Endothelial cell of umbilical vein (primary cell): ENCODE measurements at regions not wholly inside any gene's neighbourhood (a gene's known extent, or its start where the extent isn't known, plus 50 kb on each side); places are given as distances from the start of the nearest gene placed in this dataset.

ENCODE experiments used
- BruUV-seq: library from RNA; stranded (reverse); fragments of 400-500 nt; replicated peaks from 2 replicates; lab custom pipeline; 2021; lab: Mats Ljungman, UMichigan
- CTCF ChIA-PET: fragments of 300-600, 350-600 bp; sonication (Branson Sonifier 250); formaldehyde crosslinking; loops from one replicate; lab custom pipeline; 2021; ENCODE audit warnings: antibody characterized with exemption, inconsistent platforms; lab: Charles Lee
- POLR2A ChIA-PET: fragments of 300-600, 350-600 bp; sonication (Branson Sonifier 250); formaldehyde crosslinking; loops from one replicate; lab custom pipeline; 2021; ENCODE audit warnings: antibody characterized with exemption, inconsistent platforms; lab: Charles Lee
- DNase-seq: peaks from one replicate; pipeline ENCODE4 v3.0.0-alpha.2; 2011; ENCODE audit warnings: low read depth, low spot score
- FAIRE-seq: peaks from 2 replicates; lab custom pipeline; 2011; peaks lifted over from hg19 to GRCh38; lab: Jason Lieb, UNC
- H2AFZ ChIP-seq: 2 replicates; pipeline ENCODE4 v1.6.0; 2012; ENCODE audit warnings: low read depth, low read length, control low read depth, inconsistent platforms
- H3K27ac ChIP-seq: 2 replicates; pipeline ENCODE4 v1.5.1; 2011; ENCODE audit warnings: low read depth, mild to moderate bottlenecking, control low read depth, low read length, moderate library complexity; ENCODE audit not compliant: insufficient read depth
- H3K27me3 ChIP-seq, 2 experiments: 2 replicates each; pipeline versions ENCODE4 v1.6.0 to v1.6.1; 2011; ENCODE audit warnings: low read length in 2 of 2, mixed read lengths in 1 of 2; ENCODE audit not compliant: control insufficient read depth in 2 of 2, insufficient read depth in 2 of 2
- H3K36me3 ChIP-seq, 2 experiments: 2 replicates in 1 of 2; 3 replicates in 1 of 2; pipeline ENCODE4 v1.5.1; 2011; ENCODE audit warnings: low read length in 2 of 2, mild to moderate bottlenecking in 1 of 2, moderate library complexity in 1 of 2; ENCODE audit not compliant: control insufficient read depth in 2 of 2, insufficient read depth in 2 of 2; ENCODE audit errors: extremely low read depth in 1 of 2
- H3K4me1 ChIP-seq: 3 replicates; pipeline ENCODE4 v1.5.1; 2011; ENCODE audit warnings: mild to moderate bottlenecking, low read length; ENCODE audit not compliant: control insufficient read depth, insufficient read depth; ENCODE audit errors: extremely low read depth
- H3K4me2 ChIP-seq: 2 replicates; pipeline ENCODE4 v1.6.1; 2011; ENCODE audit warnings: low read length, control low read depth, mixed read lengths; ENCODE audit not compliant: insufficient read depth
- H3K4me3 ChIP-seq, 3 experiments: fragments of 200-600 bp in 1 of 3; sonication (generic), shearing (Covaris generic) in 1 of 3; replicated peaks in 1 of 3; 2 replicates each; pipeline ENCODE4 v1.5.1; 2011 to 2016; ENCODE audit warnings: control low read depth in 3 of 3, low read length in 3 of 3, mild to moderate bottlenecking in 2 of 3, inconsistent platforms in 1 of 3, low read depth in 1 of 3, moderate library complexity in 1 of 3; ENCODE audit not compliant: insufficient read depth in 1 of 3
- H3K79me2 ChIP-seq: 2 replicates; pipeline ENCODE4 v1.6.0; 2012; ENCODE audit warnings: low read length, inconsistent platforms; ENCODE audit not compliant: control insufficient read depth, insufficient read depth
- H3K9ac ChIP-seq: replicated peaks from 2 replicates; pipeline ENCODE3; 2011; ENCODE audit warnings: low read length, control low read depth; ENCODE audit not compliant: insufficient read depth; ENCODE audit errors: extremely low read depth
- H3K9me1 ChIP-seq: replicated peaks from 3 replicates; pipeline ENCODE4 v1.6.0; 2011; ENCODE audit warnings: mild to moderate bottlenecking, low read length; ENCODE audit not compliant: control insufficient read depth, insufficient read depth; ENCODE audit errors: extremely low read depth
- H3K9me3 ChIP-seq: replicated peaks from 2 replicates; pipeline ENCODE4 v1.5.1; 2012; ENCODE audit warnings: low read length, inconsistent platforms; ENCODE audit not compliant: control insufficient read depth, insufficient read depth
- H4K20me1 ChIP-seq: replicated peaks from 2 replicates; pipeline ENCODE3; 2011; ENCODE audit warnings: mild to moderate bottlenecking, low read length; ENCODE audit not compliant: control insufficient read depth, insufficient read depth; ENCODE audit errors: extremely low read depth
- CTCF ChIP-seq, 2 donors: IDR thresholded peaks; 1 replicate in 1 of 2; 2 replicates in 1 of 2; pipeline ENCODE4 v1.5.1; 2011; ENCODE audit warnings: low read length in 2 of 2, mild to moderate bottlenecking in 2 of 2, moderate library complexity in 2 of 2, control low read depth in 1 of 2, inconsistent platforms in 1 of 2, low read depth in 1 of 2; ENCODE audit not compliant: insufficient read depth in 1 of 2; ENCODE audit errors: extremely low read depth in 1 of 2
- EZH2 ChIP-seq: IDR thresholded peaks from 2 replicates; pipeline ENCODE4 v1.6.1; 2012; ENCODE audit warnings: borderline replicate concordance, low read depth, mild to moderate bottlenecking, moderate library complexity, low read length, inconsistent platforms; ENCODE audit not compliant: severe bottlenecking
- FOS ChIP-seq: IDR thresholded peaks from 2 replicates; pipeline ENCODE4 v1.6.1; 2011; ENCODE audit warnings: mild to moderate bottlenecking, low read length, moderate library complexity, borderline replicate concordance; ENCODE audit not compliant: insufficient read depth
- GATA2 ChIP-seq: IDR thresholded peaks from 2 replicates; pipeline ENCODE4 v1.7.0; 2011; ENCODE audit warnings: low read depth, mild to moderate bottlenecking, moderate library complexity, mixed read lengths, low read length; ENCODE audit not compliant: insufficient read length, insufficient read depth
- JUN ChIP-seq: IDR thresholded peaks from 2 replicates; pipeline ENCODE4 v1.6.1; 2011; ENCODE audit warnings: borderline replicate concordance, low read depth; ENCODE audit not compliant: insufficient read length, insufficient read depth
- MAX ChIP-seq: IDR thresholded peaks from 2 replicates; pipeline ENCODE4 v1.6.1; 2011; ENCODE audit not compliant: insufficient read depth, insufficient read length
- MYC ChIP-seq: IDR thresholded peaks from one replicate; pipeline ENCODE4 v1.6.1; 2011; ENCODE audit warnings: mild to moderate bottlenecking, low read depth, low read length
- POLR2A ChIP-seq: IDR thresholded peaks from 2 replicates; pipeline ENCODE4 v1.6.1; 2012; ENCODE audit warnings: low read depth, mild to moderate bottlenecking, control low read depth, low read length
- POLR2AphosphoS5 ChIP-seq: IDR thresholded peaks from 2 replicates; pipeline ENCODE4 v1.6.1; 2012; ENCODE audit warnings: low read depth, mild to moderate bottlenecking, control low read depth, low read length, moderate library complexity; ENCODE audit not compliant: insufficient read depth
- dilution Hi-C: fragments of 300-500 bp; cut with MboI; formaldehyde crosslinking; loops from one replicate; pipeline ENCODE4 v1.15.0; 2019; ENCODE audit warnings: low sequenced_read_pairs; ENCODE audit not compliant: extremely low pct_ligation_motif_present
- intact Hi-C: fragments of 100-400 bp; cut with micrococcal nuclease; formaldehyde crosslinking; loops from one replicate; pipeline ENCODE4 v1.10.0; 2022

- Histone ChIP-seq H3K9me1 (no peaks in the 10 kb centered on the region), H3K4me3 (no peak overlapping the region), H3K27ac (no peak overlapping the region), H3K4me2 (no peak overlapping the region), H3K9ac (no peak overlapping the region), H3K4me1 (no peaks in the 10 kb centered on the region), H3K36me3 (no peaks in the 10 kb centered on the region), H2AFZ (no peak overlapping the region), H3K79me2 (no peaks in the 10 kb centered on the region), H3K9me3 (no peaks in the 10 kb centered on the region), H3K27me3 (no peaks in the 10 kb centered on the region), H4K20me1 (no peaks in the 10 kb centered on the region)
- ChIA-PET POLR2A (no interaction called here), CTCF (interaction anchor here (0.7 to 0.9 kb wide), 2 partner anchors 19 to 170 kb away, joined by 3 read pairs; no protein-coding TSS in a partner anchor)
- no TSS peak for BruUV-seq
- DNase-seq = no peak
- FAIRE-seq = no peak
- no peak for TF ChIP-seq POLR2A
- no peak for TF ChIP-seq JUN
- TF ChIP-seq CTCF (IDR thresholded peaks at IDR 0.05; ENCODE audit: extremely low read depth in 1 of 2, insufficient read depth in 1 of 2, low read depth in 1 of 2, low read length in 2 of 2) = no peak
- TF ChIP-seq GATA2 = no peak
- TF ChIP-seq MYC = no peak
- no peak for TF ChIP-seq EZH2
- TF ChIP-seq POLR2AphosphoS5 = no peak
- TF ChIP-seq FOS = no peak
- no peak for TF ChIP-seq MAX
- dilution Hi-C loops = no loop called here
- intact Hi-C loops = no loop called here
Observed at GRCh38 chr16:54409982-54410381, 123.4 kb upstream of the IRX3 start.
